SK-N-SH (cell line): ENCODE measurements at regions not wholly inside any gene's neighbourhood (a gene's known extent, or its start where the extent isn't known, plus 50 kb on each side); places are given as distances from the start of the nearest gene placed in this dataset.
"Not testable (repeated sequence)": the region's sequence is repeated elsewhere in the genome, so short reads cannot be mapped to it uniquely, and the experiment has no call there.

Experiments
- CTCF ChIA-PET: fragments of 300-600, 350-600 bp; formaldehyde crosslinking; extraction: SDS; loops from one replicate; lab custom pipeline; 2021; lab: Yijun Ruan, JAX
- POLR2A ChIA-PET: fragments of 350-600 bp; sonication (Branson Sonifier 250); formaldehyde crosslinking; extraction: SDS; loops from one replicate; lab custom pipeline; 2020; ENCODE audit warnings: antibody characterized with exemption, inconsistent platforms; lab: Yijun Ruan, JAX
- DNase-seq: peaks from one replicate; pipeline ENCODE4 v3.0.0; 2012
- H2AFZ ChIP-seq: fragments of 200-600 bp; sonication (generic); 2 replicates; pipeline ENCODE4 v1.8.1; 2016; ENCODE audit warnings: antibody characterized with exemption, mild to moderate bottlenecking, low read depth
- H3F3A ChIP-seq: fragments of 200-600 bp; sonication (generic); replicated peaks from 2 replicates; pipeline ENCODE3; 2016; ENCODE audit warnings: antibody characterized with exemption, mild to moderate bottlenecking; ENCODE audit not compliant: insufficient read depth
- H3K27ac ChIP-seq, 2 experiments: fragments of 200-500 bp in 1 of 2; fragments of 200-600 bp in 1 of 2; sonication (Bioruptor generic) in 1 of 2; sonication (generic), shearing (Covaris generic) in 1 of 2; 2 replicates each; pipeline versions ENCODE4 v1.5.1 to v1.6.1; 2014 to 2016; ENCODE audit warnings: low read depth in 2 of 2, inconsistent platforms in 1 of 2, low read length in 1 of 2, mild to moderate bottlenecking in 1 of 2, mixed read lengths in 1 of 2
- H3K27me3 ChIP-seq: fragments of 200-600 bp; sonication (generic), shearing (Covaris generic); 2 replicates; pipeline ENCODE4 v1.6.1; 2016; ENCODE audit warnings: mixed run types; ENCODE audit not compliant: insufficient read depth
- H3K36me3 ChIP-seq, 2 experiments: fragments of 200-500 bp in 1 of 2; fragments of 200-600 bp in 1 of 2; sonication (Bioruptor generic) in 1 of 2; sonication (generic) in 1 of 2; replicated peaks in 1 of 2; 2 replicates each; pipeline versions ENCODE3 to v1.5.1; 2014 to 2016; ENCODE audit warnings: low read length in 1 of 2, mild to moderate bottlenecking in 1 of 2; ENCODE audit not compliant: insufficient read depth in 2 of 2, control insufficient read depth in 1 of 2
- H3K4me1 ChIP-seq, 2 experiments: fragments of 200-500 bp in 1 of 2; fragments of 200-600 bp in 1 of 2; sonication (Bioruptor generic) in 1 of 2; sonication (generic), shearing (Covaris generic) in 1 of 2; 2 replicates each; pipeline versions ENCODE4 v1.5.1 to v1.6.1; 2014 to 2016; ENCODE audit warnings: low read depth in 1 of 2, low read length in 1 of 2, mixed run types in 1 of 2; ENCODE audit not compliant: insufficient read depth in 2 of 2, control insufficient read depth in 1 of 2
- H3K4me2 ChIP-seq: fragments of 200-600 bp; sonication (generic), shearing (Covaris generic); 2 replicates; pipeline ENCODE4 v1.6.1; 2017; ENCODE audit warnings: mixed run types
- H3K4me3 ChIP-seq, 2 experiments: fragments of 200-500 bp in 1 of 2; fragments of 200-600 bp in 1 of 2; sonication (Bioruptor generic) in 1 of 2; sonication (generic), shearing (Covaris generic) in 1 of 2; 2 replicates each; pipeline versions ENCODE4 v1.5.1 to v1.8.1; 2014 to 2016; ENCODE audit warnings: low read depth in 2 of 2, inconsistent platforms in 1 of 2, low read length in 1 of 2, mild to moderate bottlenecking in 1 of 2, mixed read lengths in 1 of 2, moderate library complexity in 1 of 2
- H3K79me2 ChIP-seq: fragments of 200-600 bp; sonication (generic); 2 replicates; pipeline ENCODE4 v1.8.1; 2017; ENCODE audit warnings: mild to moderate bottlenecking; ENCODE audit not compliant: insufficient read depth
- H3K9ac ChIP-seq: fragments of 200-600 bp; sonication (generic); 2 replicates; pipeline ENCODE4 v1.6.1; 2017; ENCODE audit warnings: mixed run types
- H3K9me2 ChIP-seq: fragments of 200-600 bp; sonication (generic); 2 replicates; pipeline ENCODE4 v1.6.1; 2017; ENCODE audit warnings: mixed run types
- H3K9me3 ChIP-seq: fragments of 200-600 bp; sonication (generic); 2 replicates; pipeline ENCODE4 v1.6.1; 2017; ENCODE audit warnings: mixed run types, mild to moderate bottlenecking, moderate library complexity
- H4K20me1 ChIP-seq: fragments of 200-600 bp; sonication (generic); 2 replicates; pipeline ENCODE4 v1.6.1; 2017; ENCODE audit warnings: mild to moderate bottlenecking, mixed run types; ENCODE audit not compliant: insufficient read depth
- CHD2 ChIP-seq: fragments of 150-350 bp; IDR thresholded peaks from 2 replicates; pipeline ENCODE4 v1.6.1; 2018; ENCODE audit warnings: low read length; ENCODE audit not compliant: partially characterized antibody
- MXI1 ChIP-seq: IDR thresholded peaks from 2 replicates; pipeline ENCODE4 v1.6.1; 2012; ENCODE audit warnings: mild to moderate bottlenecking, low read depth, low read length, improper control_type of control experiment
- NRF1 ChIP-seq: IDR thresholded peaks from 2 replicates; pipeline ENCODE4 v1.6.1; 2012; ENCODE audit warnings: low read depth, mild to moderate bottlenecking, low read length
- RAD21 ChIP-seq: IDR thresholded peaks from 2 replicates; pipeline ENCODE4 v1.6.1; 2012; ENCODE audit warnings: mild to moderate bottlenecking, low read length
- WGBS: methylation state at CpG from one replicate; pipeline ENCODE4 v1.1.6; 2017; ENCODE audit warnings: low lambda C conversion rate; 5-methylcytosine and 5-hydroxymethylcytosine counted together
- TF ChIP-seq, protein P1 (sequence below): fragments of 150-350 bp; IDR thresholded peaks from 2 replicates; pipeline ENCODE4 v1.6.1; 2016; ENCODE audit warnings: mild to moderate bottlenecking, low read depth, low read length
- TF ChIP-seq, protein P2 (sequence below): IDR thresholded peaks from 2 replicates; pipeline ENCODE4 v1.4.0; 2012; ENCODE audit warnings: low read depth, borderline replicate concordance
- TF ChIP-seq, protein P3 (sequence below): fragments of 150-350 bp; IDR thresholded peaks from 2 replicates; pipeline ENCODE4 v1.6.1; 2017; ENCODE audit warnings: antibody characterized with exemption, low read length, low read depth, borderline replicate concordance
- TF ChIP-seq, protein P4 (sequence below): IDR thresholded peaks from 2 replicates; pipeline ENCODE4 v1.4.0; 2012; ENCODE audit warnings: low read depth

DNA sequence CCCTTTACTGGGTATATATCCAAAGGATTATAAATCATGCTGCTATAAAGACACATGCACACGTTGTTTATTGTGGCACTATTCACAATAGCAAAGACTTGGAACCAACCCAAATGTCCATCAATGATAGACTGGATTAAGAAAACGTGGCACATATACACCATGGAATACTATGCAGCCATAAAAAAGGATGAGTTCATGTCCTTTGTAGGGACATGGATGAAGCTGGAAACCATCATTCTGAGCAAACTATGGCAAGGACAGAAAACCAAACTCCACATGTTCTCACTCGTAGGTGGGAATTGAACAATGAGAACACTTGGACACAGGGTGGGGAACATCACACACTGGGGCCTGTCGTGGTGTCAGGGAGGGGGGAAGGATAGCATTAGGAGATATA is 59.2 kb downstream of the CXorf49B start:
- H3K27ac ChIP-seq, H4K20me1 ChIP-seq, H3K4me3 ChIP-seq, H3K9me2 ChIP-seq, H3K4me2 ChIP-seq, H3K36me3 ChIP-seq, H3K9ac ChIP-seq, H3K79me2 ChIP-seq, CTCF ChIA-PET, H2AFZ ChIP-seq, POLR2A ChIA-PET, H3K4me1 ChIP-seq, H3F3A ChIP-seq, DNase-seq, H3K9me3 ChIP-seq: not testable (repeated sequence)
- peaks cover 17% of the 10 kb centered on the region; the same call in 1 of the 2 replicates for H3K27me3 ChIP-seq
- 5% methylated on average over 4 of the region's 4 CpGs for WGBS

DNA sequence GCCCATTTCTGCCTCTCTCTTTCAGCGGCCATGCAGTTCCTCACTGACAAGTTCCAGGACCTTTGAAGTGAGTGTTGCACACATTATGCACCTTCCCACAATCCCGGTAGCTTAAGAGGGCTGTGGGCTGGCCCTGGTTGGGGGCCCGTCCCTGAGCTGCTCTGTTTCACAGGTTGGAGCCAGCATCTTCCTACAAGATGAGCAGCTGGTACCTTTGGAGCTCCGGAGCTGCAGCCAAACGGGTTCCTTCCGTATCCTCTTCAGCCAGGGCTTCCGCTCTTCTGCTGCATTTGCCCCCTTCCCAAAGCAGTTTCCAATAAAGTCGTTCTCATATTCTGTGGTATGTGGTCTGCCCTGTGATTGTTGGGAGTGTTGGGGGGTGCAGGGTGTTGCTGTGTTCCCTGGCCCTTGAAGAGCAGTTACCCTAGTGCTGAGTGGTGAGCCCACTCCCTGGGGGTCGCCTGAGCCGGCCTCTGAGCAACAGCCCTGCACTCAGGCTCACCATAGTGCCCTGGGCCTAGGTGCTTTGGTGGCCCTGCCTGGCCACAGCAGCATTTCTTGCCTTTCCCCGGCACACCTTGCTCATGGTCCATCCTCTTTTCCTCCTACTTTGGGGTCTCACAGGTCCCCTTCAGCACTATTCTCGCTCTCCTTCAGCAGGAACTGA is 60.4 kb downstream of the CXorf49B start:
- Histone ChIP-seq H3K79me2 (no peaks in the 10 kb centered on the region), H3K4me1 (no peaks in the 10 kb centered on the region), H3K9me2 (no peaks in the 10 kb centered on the region), H3K9me3 (no peaks in the 10 kb centered on the region), H3F3A (no peaks in the 10 kb centered on the region), H3K27me3 (peaks cover 17% of the 10 kb centered on the region; the same call in 1 of the 2 replicates), H2AFZ (no peak overlapping the region), H3K9ac (no peak overlapping the region), H3K4me2 (no peak overlapping the region), H3K36me3 (no peaks in the 10 kb centered on the region), H3K27ac (no peak overlapping the region), H3K4me3 (no peak overlapping the region), H4K20me1 (no peaks in the 10 kb centered on the region)
- ChIA-PET CTCF (no interaction called here), POLR2A (no interaction called here)
- TF ChIP-seq RAD21 (no peak), CHD2 (no peak), NRF1 (no peak), MXI1 (no peak)
- TF ChIP-seq, protein P1, sequence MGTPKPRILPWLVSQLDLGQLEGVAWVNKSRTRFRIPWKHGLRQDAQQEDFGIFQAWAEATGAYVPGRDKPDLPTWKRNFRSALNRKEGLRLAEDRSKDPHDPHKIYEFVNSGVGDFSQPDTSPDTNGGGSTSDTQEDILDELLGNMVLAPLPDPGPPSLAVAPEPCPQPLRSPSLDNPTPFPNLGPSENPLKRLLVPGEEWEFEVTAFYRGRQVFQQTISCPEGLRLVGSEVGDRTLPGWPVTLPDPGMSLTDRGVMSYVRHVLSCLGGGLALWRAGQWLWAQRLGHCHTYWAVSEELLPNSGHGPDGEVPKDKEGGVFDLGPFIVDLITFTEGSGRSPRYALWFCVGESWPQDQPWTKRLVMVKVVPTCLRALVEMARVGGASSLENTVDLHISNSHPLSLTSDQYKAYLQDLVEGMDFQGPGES, result no peak
- TF ChIP-seq, protein P2, sequence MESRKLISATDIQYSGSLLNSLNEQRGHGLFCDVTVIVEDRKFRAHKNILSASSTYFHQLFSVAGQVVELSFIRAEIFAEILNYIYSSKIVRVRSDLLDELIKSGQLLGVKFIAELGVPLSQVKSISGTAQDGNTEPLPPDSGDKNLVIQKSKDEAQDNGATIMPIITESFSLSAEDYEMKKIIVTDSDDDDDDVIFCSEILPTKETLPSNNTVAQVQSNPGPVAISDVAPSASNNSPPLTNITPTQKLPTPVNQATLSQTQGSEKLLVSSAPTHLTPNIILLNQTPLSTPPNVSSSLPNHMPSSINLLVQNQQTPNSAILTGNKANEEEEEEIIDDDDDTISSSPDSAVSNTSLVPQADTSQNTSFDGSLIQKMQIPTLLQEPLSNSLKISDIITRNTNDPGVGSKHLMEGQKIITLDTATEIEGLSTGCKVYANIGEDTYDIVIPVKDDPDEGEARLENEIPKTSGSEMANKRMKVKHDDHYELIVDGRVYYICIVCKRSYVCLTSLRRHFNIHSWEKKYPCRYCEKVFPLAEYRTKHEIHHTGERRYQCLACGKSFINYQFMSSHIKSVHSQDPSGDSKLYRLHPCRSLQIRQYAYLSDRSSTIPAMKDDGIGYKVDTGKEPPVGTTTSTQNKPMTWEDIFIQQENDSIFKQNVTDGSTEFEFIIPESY, result no peak
- TF ChIP-seq, protein P3, sequence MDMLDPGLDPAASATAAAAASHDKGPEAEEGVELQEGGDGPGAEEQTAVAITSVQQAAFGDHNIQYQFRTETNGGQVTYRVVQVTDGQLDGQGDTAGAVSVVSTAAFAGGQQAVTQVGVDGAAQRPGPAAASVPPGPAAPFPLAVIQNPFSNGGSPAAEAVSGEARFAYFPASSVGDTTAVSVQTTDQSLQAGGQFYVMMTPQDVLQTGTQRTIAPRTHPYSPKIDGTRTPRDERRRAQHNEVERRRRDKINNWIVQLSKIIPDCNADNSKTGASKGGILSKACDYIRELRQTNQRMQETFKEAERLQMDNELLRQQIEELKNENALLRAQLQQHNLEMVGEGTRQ, result no peak
- TF ChIP-seq, protein P4, sequence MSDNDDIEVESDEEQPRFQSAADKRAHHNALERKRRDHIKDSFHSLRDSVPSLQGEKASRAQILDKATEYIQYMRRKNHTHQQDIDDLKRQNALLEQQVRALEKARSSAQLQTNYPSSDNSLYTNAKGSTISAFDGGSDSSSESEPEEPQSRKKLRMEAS, result no peak
- WGBS, result 5% methylated on average over 9 of the region's 12 CpGs
- DNase-seq, result no peak
